A549 (cell line): ENCODE measurements at regions not wholly inside any gene's neighbourhood (a gene's known extent, or its start where the extent isn't known, plus 50 kb on each side); places are given as distances from the start of the nearest gene placed in this dataset.

Source experiments
- BHLHE40 ChIP-seq: IDR thresholded peaks from 2 replicates; pipeline ENCODE4 v1.6.1; 2012; ENCODE audit warnings: low read depth, low read length, inconsistent platforms
- POLR2A ChIP-seq: IDR thresholded peaks from 2 replicates; pipeline ENCODE4 v1.6.1; 2012; ENCODE audit warnings: mild to moderate bottlenecking, low read length
- RFX5 ChIP-seq: fragments of 450-650 bp; IDR thresholded peaks from 2 replicates; pipeline ENCODE4 v1.7.1; 2014; ENCODE audit warnings: antibody characterized with exemption, mild to moderate bottlenecking, moderate library complexity
- TF ChIP-seq, protein P1 (sequence below): fragments of >200 bp; sonication (Bioruptor Twin); formaldehyde crosslinking; IDR thresholded peaks from 3 replicates; pipeline ENCODE4 v1.5.1; 2016
- TF ChIP-seq, protein P2 (sequence below): IDR thresholded peaks from 2 replicates; pipeline ENCODE4 v1.6.1; 2012
- TF ChIP-seq, protein P3 (sequence below): fragments of >200 bp; sonication (Bioruptor Twin); formaldehyde crosslinking; IDR thresholded peaks from 3 replicates; pipeline ENCODE4 v1.6.1; 2016
- TF ChIP-seq, protein P4 (sequence below): fragments of 450-650 bp; IDR thresholded peaks from 2 replicates; pipeline ENCODE4 v1.6.1; 2014; ENCODE audit warnings: antibody characterized with exemption

DNA sequence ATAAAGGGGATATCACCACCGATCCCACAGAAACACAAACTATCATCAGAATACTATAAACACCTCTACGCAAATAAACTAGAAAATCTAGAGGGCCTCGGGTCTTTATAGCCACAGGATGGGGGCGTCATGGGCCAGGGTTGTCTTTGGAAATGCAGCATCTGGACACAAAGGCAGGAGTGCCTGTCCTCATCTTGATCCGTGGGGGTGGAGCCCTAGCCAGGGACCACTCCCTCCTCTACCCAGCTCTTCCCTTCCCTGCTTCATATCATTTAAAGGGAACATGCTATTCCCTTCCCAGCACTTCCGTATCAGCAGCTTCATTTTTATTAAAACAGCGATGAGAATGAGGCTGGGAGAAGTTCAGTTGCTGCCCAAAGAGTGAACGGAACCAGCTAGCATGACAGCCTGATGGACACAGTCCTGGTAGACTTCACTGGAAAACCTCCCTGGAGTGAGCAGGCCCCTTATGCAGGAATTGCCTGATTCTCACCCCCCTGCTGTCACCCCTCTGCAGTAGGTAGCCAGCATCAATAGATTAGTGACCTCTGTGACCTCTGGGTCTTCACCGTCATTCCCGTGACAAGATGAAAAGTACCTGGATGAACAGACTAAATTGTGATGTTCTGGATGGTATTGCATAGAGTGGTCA is 251.4 kb upstream of the RGS6 start:
- TF ChIP-seq RFX5 (no peak), POLR2A (no peak), BHLHE40 (no peak)
- TF ChIP-seq, protein P1, sequence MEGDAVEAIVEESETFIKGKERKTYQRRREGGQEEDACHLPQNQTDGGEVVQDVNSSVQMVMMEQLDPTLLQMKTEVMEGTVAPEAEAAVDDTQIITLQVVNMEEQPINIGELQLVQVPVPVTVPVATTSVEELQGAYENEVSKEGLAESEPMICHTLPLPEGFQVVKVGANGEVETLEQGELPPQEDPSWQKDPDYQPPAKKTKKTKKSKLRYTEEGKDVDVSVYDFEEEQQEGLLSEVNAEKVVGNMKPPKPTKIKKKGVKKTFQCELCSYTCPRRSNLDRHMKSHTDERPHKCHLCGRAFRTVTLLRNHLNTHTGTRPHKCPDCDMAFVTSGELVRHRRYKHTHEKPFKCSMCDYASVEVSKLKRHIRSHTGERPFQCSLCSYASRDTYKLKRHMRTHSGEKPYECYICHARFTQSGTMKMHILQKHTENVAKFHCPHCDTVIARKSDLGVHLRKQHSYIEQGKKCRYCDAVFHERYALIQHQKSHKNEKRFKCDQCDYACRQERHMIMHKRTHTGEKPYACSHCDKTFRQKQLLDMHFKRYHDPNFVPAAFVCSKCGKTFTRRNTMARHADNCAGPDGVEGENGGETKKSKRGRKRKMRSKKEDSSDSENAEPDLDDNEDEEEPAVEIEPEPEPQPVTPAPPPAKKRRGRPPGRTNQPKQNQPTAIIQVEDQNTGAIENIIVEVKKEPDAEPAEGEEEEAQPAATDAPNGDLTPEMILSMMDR = no peak
- TF ChIP-seq, protein P2, sequence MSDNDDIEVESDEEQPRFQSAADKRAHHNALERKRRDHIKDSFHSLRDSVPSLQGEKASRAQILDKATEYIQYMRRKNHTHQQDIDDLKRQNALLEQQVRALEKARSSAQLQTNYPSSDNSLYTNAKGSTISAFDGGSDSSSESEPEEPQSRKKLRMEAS = no peak
- TF ChIP-seq, protein P3, sequence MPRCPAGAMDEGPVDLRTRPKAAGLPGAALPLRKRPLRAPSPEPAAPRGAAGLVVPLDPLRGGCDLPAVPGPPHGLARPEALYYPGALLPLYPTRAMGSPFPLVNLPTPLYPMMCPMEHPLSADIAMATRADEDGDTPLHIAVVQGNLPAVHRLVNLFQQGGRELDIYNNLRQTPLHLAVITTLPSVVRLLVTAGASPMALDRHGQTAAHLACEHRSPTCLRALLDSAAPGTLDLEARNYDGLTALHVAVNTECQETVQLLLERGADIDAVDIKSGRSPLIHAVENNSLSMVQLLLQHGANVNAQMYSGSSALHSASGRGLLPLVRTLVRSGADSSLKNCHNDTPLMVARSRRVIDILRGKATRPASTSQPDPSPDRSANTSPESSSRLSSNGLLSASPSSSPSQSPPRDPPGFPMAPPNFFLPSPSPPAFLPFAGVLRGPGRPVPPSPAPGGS = no peak
- TF ChIP-seq, protein P4, sequence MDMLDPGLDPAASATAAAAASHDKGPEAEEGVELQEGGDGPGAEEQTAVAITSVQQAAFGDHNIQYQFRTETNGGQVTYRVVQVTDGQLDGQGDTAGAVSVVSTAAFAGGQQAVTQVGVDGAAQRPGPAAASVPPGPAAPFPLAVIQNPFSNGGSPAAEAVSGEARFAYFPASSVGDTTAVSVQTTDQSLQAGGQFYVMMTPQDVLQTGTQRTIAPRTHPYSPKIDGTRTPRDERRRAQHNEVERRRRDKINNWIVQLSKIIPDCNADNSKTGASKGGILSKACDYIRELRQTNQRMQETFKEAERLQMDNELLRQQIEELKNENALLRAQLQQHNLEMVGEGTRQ = no peak
